Neural progenitor cell (in vitro differentiated cells): ENCODE measurements at regions not wholly inside any gene's neighbourhood (a gene's known extent, or its start where the extent isn't known, plus 50 kb on each side); places are given as distances from the start of the nearest gene placed in this dataset.

ENCODE experiments used
- EZH2 ChIP-seq: fragments of 200-600 bp; sonication (generic); IDR thresholded peaks from 2 replicates; pipeline ENCODE4 v1.6.1; 2017; ENCODE audit warnings: antibody characterized with exemption, mild to moderate bottlenecking, moderate library complexity
- TF ChIP-seq, protein P1 (sequence below): fragments of 200-600 bp; sonication (generic); IDR thresholded peaks from 2 replicates; pipeline ENCODE4 v1.5.1; 2017; ENCODE audit warnings: antibody characterized with exemption, mild to moderate bottlenecking

- TF ChIP-seq, protein P1, sequence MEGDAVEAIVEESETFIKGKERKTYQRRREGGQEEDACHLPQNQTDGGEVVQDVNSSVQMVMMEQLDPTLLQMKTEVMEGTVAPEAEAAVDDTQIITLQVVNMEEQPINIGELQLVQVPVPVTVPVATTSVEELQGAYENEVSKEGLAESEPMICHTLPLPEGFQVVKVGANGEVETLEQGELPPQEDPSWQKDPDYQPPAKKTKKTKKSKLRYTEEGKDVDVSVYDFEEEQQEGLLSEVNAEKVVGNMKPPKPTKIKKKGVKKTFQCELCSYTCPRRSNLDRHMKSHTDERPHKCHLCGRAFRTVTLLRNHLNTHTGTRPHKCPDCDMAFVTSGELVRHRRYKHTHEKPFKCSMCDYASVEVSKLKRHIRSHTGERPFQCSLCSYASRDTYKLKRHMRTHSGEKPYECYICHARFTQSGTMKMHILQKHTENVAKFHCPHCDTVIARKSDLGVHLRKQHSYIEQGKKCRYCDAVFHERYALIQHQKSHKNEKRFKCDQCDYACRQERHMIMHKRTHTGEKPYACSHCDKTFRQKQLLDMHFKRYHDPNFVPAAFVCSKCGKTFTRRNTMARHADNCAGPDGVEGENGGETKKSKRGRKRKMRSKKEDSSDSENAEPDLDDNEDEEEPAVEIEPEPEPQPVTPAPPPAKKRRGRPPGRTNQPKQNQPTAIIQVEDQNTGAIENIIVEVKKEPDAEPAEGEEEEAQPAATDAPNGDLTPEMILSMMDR = no peak
- no peak for TF ChIP-seq EZH2
Observed at GRCh38 chr16:73506568-73507056, 458.7 kb upstream of the ZFHX3 start.
